Adrenal gland (tissue), 5 donors: ENCODE measurements at regions not wholly inside any gene's neighbourhood (a gene's known extent, or its start where the extent isn't known, plus 50 kb on each side); places are given as distances from the start of the nearest gene placed in this dataset.
"Not testable (repeated sequence)": the region's sequence is repeated elsewhere in the genome, so short reads cannot be mapped to it uniquely, and the experiment has no call there.

Experiments
- CTCF ChIP-seq, 6 experiments: fragments of 450-650 bp in 4 of 6; fragments of 200-600 bp in 2 of 6; sonication (generic) in 1 of 6; IDR thresholded peaks; 1 replicate in 5 of 6; 2 replicates in 1 of 6; pipeline versions ENCODE4 v1.5.1 to v1.8.0; 2016 to 2021; ENCODE audit warnings: antibody characterized with exemption in 6 of 6, mild to moderate bottlenecking in 2 of 6, moderate library complexity in 1 of 6
- POLR2A ChIP-seq, 2 donors: fragments of 450-650 bp; IDR thresholded peaks; one replicate each; pipeline ENCODE4 v1.6.1; 2017; ENCODE audit warnings: antibody characterized with exemption in 2 of 2, mild to moderate bottlenecking in 2 of 2, moderate library complexity in 1 of 2
- donor health status: DM: no; HTN: no; CAD: no.

- not testable (repeated sequence) for TF ChIP-seq CTCF, POLR2A (IDR thresholded peaks at IDR 0.05)
These were observed 227.7 kb upstream of the DAB2 start for GRCh38 chr5:39652481-39652880.
